ENCODE measurements at regions not wholly inside any gene's neighbourhood (a gene's known extent, or its start where the extent isn't known, plus 50 kb on each side); places are given as distances from the start of the nearest gene placed in this dataset.
"Not testable (repeated sequence)": the region's sequence is repeated elsewhere in the genome, so short reads cannot be mapped to it uniquely, and the experiment has no call there.

DNA sequence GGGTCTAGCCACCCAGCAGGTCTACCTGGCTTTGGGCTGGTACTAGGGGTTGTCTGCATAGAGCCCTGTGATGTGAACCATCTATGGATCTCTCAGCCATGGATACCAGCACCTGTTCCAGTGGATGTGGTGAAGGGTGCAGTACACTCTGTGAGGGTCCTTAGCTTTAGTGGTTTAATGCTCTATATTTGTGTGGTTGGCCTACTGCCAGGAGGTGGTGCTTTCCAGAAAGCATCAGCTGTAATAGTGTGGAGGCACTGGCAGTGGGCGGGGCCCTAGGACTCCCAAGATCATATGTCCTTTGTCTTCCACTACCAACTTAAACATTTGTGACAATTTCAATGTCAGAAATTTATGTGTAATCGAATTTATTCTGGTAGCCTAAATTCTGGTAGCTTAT is 1065.1 kb downstream of the RPIA start:
- H3K9me3 ChIP-seq = peaks cover 0 to 26% (median 10%) of the 10 kb centered on the region in 4 donors
- DNase-seq = peak in 1 of 2 donors; percentile 25
- H3K4me3 ChIP-seq; intact Hi-C loops (cut with DNase I; ENCODE audit: low total_unique reads); H3K27me3 ChIP-seq; H3K27ac ChIP-seq; H3K36me3 ChIP-seq; H3K4me1 ChIP-seq: not testable (repeated sequence)
- 53 to 61% (median 59%) methylated on average over 2 of the region's 2 CpGs for WGBS, 5 donors

DNA sequence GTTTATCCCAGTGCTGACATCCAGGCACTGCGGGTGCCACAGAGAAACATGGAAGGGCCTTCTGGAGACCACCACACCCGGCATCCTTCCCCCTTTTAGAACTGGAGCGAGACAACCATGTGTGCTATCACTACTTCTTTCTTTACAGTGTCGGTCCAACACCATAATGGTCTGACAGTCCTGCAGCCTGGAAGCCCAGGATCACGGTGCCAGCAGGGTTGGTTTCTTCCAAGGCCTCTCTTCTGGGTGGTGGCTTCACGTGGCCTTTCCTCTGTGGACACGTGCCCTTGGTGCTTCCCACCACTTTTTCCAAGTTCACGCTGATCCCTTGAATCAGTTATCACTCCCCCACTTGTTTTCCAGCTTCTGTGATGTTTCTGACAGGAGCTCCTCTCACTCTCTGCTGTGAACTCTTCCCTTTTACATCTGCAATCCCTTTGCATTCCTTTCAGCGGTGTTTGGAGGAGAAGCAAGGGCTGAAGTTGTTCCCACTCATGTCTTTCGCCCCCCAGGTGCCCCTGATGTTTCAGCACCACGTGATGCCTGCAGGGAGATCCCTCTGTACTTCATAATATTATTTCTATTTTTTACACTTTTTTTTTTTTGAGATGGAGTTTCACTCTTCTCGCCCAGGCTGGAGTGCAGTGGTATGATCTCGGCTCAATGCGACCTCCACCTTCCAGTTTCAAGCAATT is 1067.0 kb downstream of the RPIA start:
- intact Hi-C loops (cut with DNase I; ENCODE audit: low total_unique reads); H3K27ac ChIP-seq; H3K4me1 ChIP-seq; H3K4me3 ChIP-seq; DNase-seq; H3K36me3 ChIP-seq: not testable (repeated sequence)
- peaks cover 0 to 18% (median 0%) of the 10 kb centered on the region in 3 donors for H3K27me3 ChIP-seq
- H3K9me3 ChIP-seq = peaks cover 0 to 41% (median 25%) of the 10 kb centered on the region in 4 donors
- 63 to 69% (median 67%) methylated on average over 14 of the region's 14 CpGs for WGBS, 5 donors

DNA sequence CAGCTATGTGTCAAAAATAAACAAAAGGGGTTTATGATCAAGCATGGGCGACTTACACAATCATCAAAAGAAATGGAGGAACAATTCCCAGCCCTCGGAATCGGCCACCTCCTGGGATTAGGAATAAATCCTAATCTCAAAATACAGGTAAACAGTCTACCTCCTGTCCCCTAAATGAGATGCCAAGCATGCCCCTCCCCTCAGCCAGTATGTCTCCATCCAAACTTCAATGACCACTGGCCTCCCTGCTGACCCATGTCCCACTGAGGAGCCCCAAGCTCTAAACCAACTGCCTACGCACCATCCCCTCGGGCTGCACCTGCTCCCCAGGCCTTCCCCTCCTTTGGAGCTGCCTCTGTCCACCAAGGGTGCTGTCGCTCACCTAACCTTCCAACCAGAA is 1069.3 kb downstream of the RPIA start:
- H3K9me3 ChIP-seq = peaks cover 0 to 63% (median 37%) of the 10 kb centered on the region in 4 donors
- DNase-seq = peak in 1 of 2 donors; percentile 25
- WGBS, 5 donors = 77 to 86% (median 80%) methylated on average over 6 of the region's 6 CpGs

DNA sequence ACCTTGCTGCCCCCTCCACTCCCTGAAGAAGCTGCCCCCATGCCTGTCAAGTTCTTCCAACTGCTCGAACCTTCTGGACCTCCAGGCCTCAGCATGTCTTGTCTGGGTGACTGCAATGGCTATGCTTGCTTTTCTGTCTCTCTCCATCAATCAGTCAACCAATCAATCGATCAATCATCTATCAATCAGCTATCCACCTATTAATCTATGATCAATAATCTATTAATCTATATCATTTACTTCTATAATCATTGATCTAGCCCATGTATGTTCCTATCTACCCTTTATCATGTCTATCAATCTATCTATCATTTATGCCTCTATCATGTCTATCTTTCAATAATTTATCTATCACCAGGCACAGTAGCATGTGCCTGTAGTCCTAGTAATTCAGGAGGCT is 1069.7 kb downstream of the RPIA start:
- H3K4me1 ChIP-seq; intact Hi-C loops (cut with DNase I; ENCODE audit: low total_unique reads); DNase-seq; H3K36me3 ChIP-seq; H3K4me3 ChIP-seq; H3K27ac ChIP-seq: not testable (repeated sequence)
- H3K27me3 ChIP-seq = peaks cover 1 to 45% (median 3%) of the 10 kb centered on the region in 3 donors
- H3K9me3 ChIP-seq = peaks cover 0 to 65% (median 38%) of the 10 kb centered on the region in 4 donors
- 51 to 66% (median 62%) methylated on average over 2 of the region's 2 CpGs for WGBS, 5 donors

More for the DNA sequence above, 1069.3 kb downstream of the RPIA start:
- H3K4me3 ChIP-seq; H3K27ac ChIP-seq; H3K4me1 ChIP-seq; intact Hi-C loops (cut with DNase I; ENCODE audit: low total_unique reads); H3K36me3 ChIP-seq: not testable (repeated sequence)
- peaks cover 0 to 41% (median 2%) of the 10 kb centered on the region in 3 donors for H3K27me3 ChIP-seq

DNA sequence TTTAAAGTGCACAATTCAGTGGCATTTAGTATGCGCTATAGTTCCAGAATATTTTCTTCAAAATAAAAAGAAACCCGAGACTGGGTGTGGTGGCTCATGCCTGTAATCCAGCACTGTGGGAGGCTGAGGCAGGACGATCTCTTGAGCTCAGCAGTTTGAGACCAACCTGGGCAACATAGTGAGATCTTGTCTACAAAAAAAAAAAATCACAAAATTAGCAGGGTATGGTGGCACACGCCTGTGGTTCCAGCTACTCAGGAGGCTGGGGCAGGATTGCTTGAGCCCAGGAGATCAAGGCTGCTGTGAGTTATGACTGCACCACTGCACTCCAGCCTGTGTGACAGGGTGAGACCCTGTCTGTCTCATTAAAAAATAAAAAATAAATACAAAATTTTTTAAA is 1070.4 kb downstream of the RPIA start:
- 81 to 87% (median 85%) methylated on average over 4 of the region's 4 CpGs for WGBS, 5 donors
- H3K36me3 ChIP-seq, DNase-seq: not testable (repeated sequence)

DNA sequence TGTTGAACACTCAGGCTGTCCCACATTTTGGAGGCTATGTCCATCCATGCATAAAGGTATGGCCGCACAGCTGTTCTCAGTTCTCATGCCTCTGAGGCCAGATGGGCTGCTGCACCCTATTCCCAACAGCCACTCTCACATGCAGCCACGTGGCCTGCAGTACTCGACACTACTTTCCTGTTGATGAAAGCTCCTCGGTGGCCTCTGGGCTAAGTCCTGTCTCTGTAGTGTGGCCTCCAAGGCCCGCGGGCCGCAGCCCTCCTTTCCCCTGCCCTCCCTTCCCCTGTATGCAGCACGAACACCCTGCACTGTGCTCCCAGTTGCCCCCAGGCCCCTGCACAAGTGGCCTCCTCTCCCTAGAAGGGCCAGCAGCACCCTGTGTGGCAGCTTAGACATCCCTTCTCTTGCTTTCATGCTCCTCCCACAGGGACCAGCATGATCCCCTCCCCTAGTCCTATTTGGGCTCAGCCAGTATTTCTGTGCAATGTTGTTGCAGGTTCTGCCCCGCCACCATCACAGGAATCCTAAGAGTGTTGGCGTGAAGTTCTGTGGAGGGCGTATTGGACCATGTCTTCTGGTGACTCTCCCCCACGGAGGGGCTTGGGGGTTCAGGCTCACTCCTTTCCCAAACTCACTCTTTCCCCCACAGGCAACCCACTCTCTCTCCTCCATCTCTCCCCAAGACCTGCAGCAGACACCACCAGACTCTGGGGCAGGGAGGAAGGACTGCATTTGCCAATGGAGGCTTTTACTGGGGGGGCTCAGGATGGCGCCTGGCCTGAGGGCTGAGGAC is 1071.2 kb downstream of the RPIA start:
- intact Hi-C loops (cut with DNase I; ENCODE audit: low total_unique reads); DNase-seq; H3K4me3 ChIP-seq; H3K4me1 ChIP-seq; H3K36me3 ChIP-seq; H3K27ac ChIP-seq: not testable (repeated sequence)
- Histone ChIP-seq H3K9me3 (peaks cover 0 to 70% (median 41%) of the 10 kb centered on the region in 4 donors), H3K27me3 (peaks cover 11 to 57% (median 16%) of the 10 kb centered on the region in 3 donors)
- 88 to 91% (median 90%) methylated on average over 13 of the region's 13 CpGs for WGBS, 5 donors

More for the DNA sequence above, 1070.4 kb downstream of the RPIA start:
- H3K4me3 ChIP-seq; intact Hi-C loops (cut with DNase I; ENCODE audit: low total_unique reads); H3K27ac ChIP-seq; H3K4me1 ChIP-seq: not testable (repeated sequence)
- peaks cover 0 to 66% (median 41%) of the 10 kb centered on the region in 4 donors for H3K9me3 ChIP-seq
- H3K27me3 ChIP-seq = peaks cover 8 to 52% (median 9%) of the 10 kb centered on the region in 3 donors

DNA sequence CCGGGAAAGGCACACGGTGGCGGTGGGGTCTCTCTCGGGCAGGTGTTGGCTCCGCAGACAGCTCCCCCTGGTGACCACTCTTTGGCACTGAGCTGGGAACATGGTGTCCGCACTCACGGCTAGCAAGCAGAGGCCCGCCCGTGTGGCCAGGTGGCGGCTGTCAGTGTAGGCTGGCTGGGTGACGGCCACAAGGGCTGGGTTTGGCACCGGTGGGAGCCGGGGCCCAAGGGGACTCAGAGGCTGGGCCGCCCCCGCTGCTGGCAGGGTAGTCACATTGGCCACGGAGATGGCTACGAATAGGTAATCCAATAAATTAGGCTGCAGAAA is 1071.7 kb downstream of the RPIA start:
- Histone ChIP-seq H3K4me3 (no peak overlapping the region), H3K9me3 (peaks cover 0 to 73% (median 41%) of the 10 kb centered on the region in 4 donors), H3K4me1 (peaks cover 0 to 11% (median 7%) of the 10 kb centered on the region in 4 donors), H3K27me3 (peaks cover 16 to 59% (median 20%) of the 10 kb centered on the region in 3 donors), H3K36me3 (no peaks in the 10 kb centered on the region), H3K27ac (no peak overlapping the region)
- DNase-seq = peak in 1 of 2 donors; percentile 25
- no peak for TF ChIP-seq EP300 (IDR thresholded peaks at IDR 0.05)
- no peak for TF ChIP-seq POLR2A (IDR thresholded peaks at IDR 0.05)
- TF ChIP-seq POLR2AphosphoS5 (IDR thresholded peaks at IDR 0.05) = no peak
- TF ChIP-seq, protein P1, sequence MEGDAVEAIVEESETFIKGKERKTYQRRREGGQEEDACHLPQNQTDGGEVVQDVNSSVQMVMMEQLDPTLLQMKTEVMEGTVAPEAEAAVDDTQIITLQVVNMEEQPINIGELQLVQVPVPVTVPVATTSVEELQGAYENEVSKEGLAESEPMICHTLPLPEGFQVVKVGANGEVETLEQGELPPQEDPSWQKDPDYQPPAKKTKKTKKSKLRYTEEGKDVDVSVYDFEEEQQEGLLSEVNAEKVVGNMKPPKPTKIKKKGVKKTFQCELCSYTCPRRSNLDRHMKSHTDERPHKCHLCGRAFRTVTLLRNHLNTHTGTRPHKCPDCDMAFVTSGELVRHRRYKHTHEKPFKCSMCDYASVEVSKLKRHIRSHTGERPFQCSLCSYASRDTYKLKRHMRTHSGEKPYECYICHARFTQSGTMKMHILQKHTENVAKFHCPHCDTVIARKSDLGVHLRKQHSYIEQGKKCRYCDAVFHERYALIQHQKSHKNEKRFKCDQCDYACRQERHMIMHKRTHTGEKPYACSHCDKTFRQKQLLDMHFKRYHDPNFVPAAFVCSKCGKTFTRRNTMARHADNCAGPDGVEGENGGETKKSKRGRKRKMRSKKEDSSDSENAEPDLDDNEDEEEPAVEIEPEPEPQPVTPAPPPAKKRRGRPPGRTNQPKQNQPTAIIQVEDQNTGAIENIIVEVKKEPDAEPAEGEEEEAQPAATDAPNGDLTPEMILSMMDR (IDR thresholded peaks at IDR 0.05) = no peak
- 67 to 85% (median 80%) methylated on average over 15 to 17 of the region's 17 CpGs for WGBS, 5 donors
- intact Hi-C loops (cut with DNase I; ENCODE audit: low total_unique reads) = no loop called here

Data from stomach (tissue), 8 donors.